ENCODE measurements at regions not wholly inside any gene's neighbourhood (a gene's known extent, or its start where the extent isn't known, plus 50 kb on each side); places are given as distances from the start of the nearest gene placed in this dataset.

- no peak for DNase-seq (ENCODE audit: low read depth in 4 of 6, low spot score in 6 of 6)
- no peaks in the 10 kb centered on the region for H3K27me3 ChIP-seq (ENCODE audit: control insufficient read depth, insufficient read depth, low read length)
- H3K9me3 ChIP-seq (ENCODE audit: control insufficient read depth, insufficient read depth, low read length): no peaks in the 10 kb centered on the region
- H3K36me3 ChIP-seq (ENCODE audit: control insufficient read depth, insufficient read depth, low read length): no peaks in the 10 kb centered on the region
- no peak overlapping the region for H3K4me3 ChIP-seq (ENCODE audit: low read depth, low read length)
- H3K4me1 ChIP-seq (ENCODE audit: control insufficient read depth, insufficient read depth, low read length): no peaks in the 10 kb centered on the region
- no peak overlapping the region for H3K27ac ChIP-seq (ENCODE audit: low read depth, low read length)
Measured at GRCh38 chr13:81957121-81957520, 1616.2 kb upstream of the SPRY2 start.

- peak in 4 of 6 donors; percentile 7 to 82 (median 36) for DNase-seq (ENCODE audit: low read depth in 4 of 6, low spot score in 6 of 6)
- Histone ChIP-seq H3K4me1 (ENCODE audit: control insufficient read depth, insufficient read depth, low read length) (no peaks in the 10 kb centered on the region), H3K27ac (ENCODE audit: low read depth, low read length) (no peak overlapping the region), H3K27me3 (ENCODE audit: control insufficient read depth, insufficient read depth, low read length) (no peaks in the 10 kb centered on the region), H3K36me3 (ENCODE audit: control insufficient read depth, insufficient read depth, low read length) (no peaks in the 10 kb centered on the region), H3K9me3 (ENCODE audit: control insufficient read depth, insufficient read depth, low read length) (peaks cover 2% of the 10 kb centered on the region), H3K4me3 (ENCODE audit: low read depth, low read length) (no peak overlapping the region)
- no CpG with 5 or more reads among the region's 3 CpGs for WGBS (ENCODE audit: insufficient coverage)
Measured at GRCh38 chr13:81929988-81930387, 1589.1 kb upstream of the SPRY2 start.

- Histone ChIP-seq H3K4me1 (ENCODE audit: control insufficient read depth, insufficient read depth, low read length) (no peaks in the 10 kb centered on the region), H3K4me3 (ENCODE audit: low read depth, low read length) (no peak overlapping the region), H3K27ac (ENCODE audit: low read depth, low read length) (no peak overlapping the region), H3K9me3 (ENCODE audit: control insufficient read depth, insufficient read depth, low read length) (no peaks in the 10 kb centered on the region), H3K36me3 (ENCODE audit: control insufficient read depth, insufficient read depth, low read length) (no peaks in the 10 kb centered on the region), H3K27me3 (ENCODE audit: control insufficient read depth, insufficient read depth, low read length) (no peaks in the 10 kb centered on the region)
- no peak for DNase-seq (ENCODE audit: low read depth in 4 of 6, low spot score in 6 of 6)
Measured at GRCh38 chr13:81927347-81927746, 1586.4 kb upstream of the SPRY2 start.

- no peak for DNase-seq (ENCODE audit: low read depth in 4 of 6, low spot score in 6 of 6)
- H3K27me3 ChIP-seq (ENCODE audit: control insufficient read depth, insufficient read depth, low read length): no peaks in the 10 kb centered on the region
- H3K4me3 ChIP-seq (ENCODE audit: low read depth, low read length): no peak overlapping the region
- H3K4me1 ChIP-seq (ENCODE audit: control insufficient read depth, insufficient read depth, low read length): no peaks in the 10 kb centered on the region
- no peaks in the 10 kb centered on the region for H3K36me3 ChIP-seq (ENCODE audit: control insufficient read depth, insufficient read depth, low read length)
- no peaks in the 10 kb centered on the region for H3K9me3 ChIP-seq (ENCODE audit: control insufficient read depth, insufficient read depth, low read length)
- no peak overlapping the region for H3K27ac ChIP-seq (ENCODE audit: low read depth, low read length)
- no CpG with 5 or more reads among the region's 2 CpGs for WGBS (ENCODE audit: insufficient coverage)
Measured at GRCh38 chr13:81917810-81918209, 1576.9 kb upstream of the SPRY2 start.

- DNase-seq (ENCODE audit: low read depth in 4 of 6, low spot score in 6 of 6): no peak
- Histone ChIP-seq H3K27ac (ENCODE audit: low read depth, low read length) (no peak overlapping the region), H3K4me1 (ENCODE audit: control insufficient read depth, insufficient read depth, low read length) (no peaks in the 10 kb centered on the region)
Measured at GRCh38 chr13:81916461-81916860, 1575.5 kb upstream of the SPRY2 start.

GRCh38 chr13:81907787-81908372, 1567.0 kb upstream of the SPRY2 start:
- WGBS (ENCODE audit: insufficient coverage): no CpG with 5 or more reads among the region's 1 CpG

More at GRCh38 chr13:81916461-81916860, 1575.5 kb upstream of the SPRY2 start:
- H3K4me3 ChIP-seq (ENCODE audit: low read depth, low read length): no peak overlapping the region
- no peaks in the 10 kb centered on the region for H3K36me3 ChIP-seq (ENCODE audit: control insufficient read depth, insufficient read depth, low read length)
- H3K27me3 ChIP-seq (ENCODE audit: control insufficient read depth, insufficient read depth, low read length): no peaks in the 10 kb centered on the region
- no peaks in the 10 kb centered on the region for H3K9me3 ChIP-seq (ENCODE audit: control insufficient read depth, insufficient read depth, low read length)

GRCh38 chr13:81888855-81889254, 1547.9 kb upstream of the SPRY2 start:
- no peak overlapping the region for H3K27ac ChIP-seq (ENCODE audit: low read depth, low read length)
- no peaks in the 10 kb centered on the region for H3K27me3 ChIP-seq (ENCODE audit: control insufficient read depth, insufficient read depth, low read length)
- H3K36me3 ChIP-seq (ENCODE audit: control insufficient read depth, insufficient read depth, low read length): no peaks in the 10 kb centered on the region
- 100% methylated on average over 2 of the region's 2 CpGs for WGBS (ENCODE audit: insufficient coverage)
- no peaks in the 10 kb centered on the region for H3K4me1 ChIP-seq (ENCODE audit: control insufficient read depth, insufficient read depth, low read length)
- no peak overlapping the region for H3K4me3 ChIP-seq (ENCODE audit: low read depth, low read length)
- no peak for DNase-seq (ENCODE audit: low read depth in 4 of 6, low spot score in 6 of 6)
- H3K9me3 ChIP-seq (ENCODE audit: control insufficient read depth, insufficient read depth, low read length): peaks cover 2% of the 10 kb centered on the region

More at GRCh38 chr13:81907787-81908372, 1567.0 kb upstream of the SPRY2 start:
- Histone ChIP-seq H3K4me3 (ENCODE audit: low read depth, low read length) (no peak overlapping the region), H3K9me3 (ENCODE audit: control insufficient read depth, insufficient read depth, low read length) (no peaks in the 10 kb centered on the region), H3K4me1 (ENCODE audit: control insufficient read depth, insufficient read depth, low read length) (no peaks in the 10 kb centered on the region), H3K27ac (ENCODE audit: low read depth, low read length) (no peak overlapping the region), H3K36me3 (ENCODE audit: control insufficient read depth, insufficient read depth, low read length) (no peaks in the 10 kb centered on the region), H3K27me3 (ENCODE audit: control insufficient read depth, insufficient read depth, low read length) (no peaks in the 10 kb centered on the region)
- DNase-seq (ENCODE audit: low read depth in 4 of 6, low spot score in 6 of 6): no peak

- Histone ChIP-seq H3K4me3 (ENCODE audit: low read depth, low read length) (no peak overlapping the region), H3K27me3 (ENCODE audit: control insufficient read depth, insufficient read depth, low read length) (no peaks in the 10 kb centered on the region), H3K9me3 (ENCODE audit: control insufficient read depth, insufficient read depth, low read length) (no peaks in the 10 kb centered on the region), H3K27ac (ENCODE audit: low read depth, low read length) (no peak overlapping the region), H3K36me3 (ENCODE audit: control insufficient read depth, insufficient read depth, low read length) (no peaks in the 10 kb centered on the region), H3K4me1 (ENCODE audit: control insufficient read depth, insufficient read depth, low read length) (no peaks in the 10 kb centered on the region)
- DNase-seq (ENCODE audit: low read depth in 4 of 6, low spot score in 6 of 6): peak in 2 of 6 donors; percentile 34 to 47
- 60% methylated on average over 2 of the region's 10 CpGs for WGBS (ENCODE audit: insufficient coverage)
Measured at GRCh38 chr13:81874681-81875661, 1534.0 kb upstream of the SPRY2 start.

- Histone ChIP-seq H3K27ac (ENCODE audit: low read depth, low read length) (no peak overlapping the region), H3K4me3 (ENCODE audit: low read depth, low read length) (no peak overlapping the region), H3K9me3 (ENCODE audit: control insufficient read depth, insufficient read depth, low read length) (no peaks in the 10 kb centered on the region), H3K36me3 (ENCODE audit: control insufficient read depth, insufficient read depth, low read length) (no peaks in the 10 kb centered on the region), H3K4me1 (ENCODE audit: control insufficient read depth, insufficient read depth, low read length) (no peaks in the 10 kb centered on the region), H3K27me3 (ENCODE audit: control insufficient read depth, insufficient read depth, low read length) (no peaks in the 10 kb centered on the region)
- no peak for DNase-seq (ENCODE audit: low read depth in 4 of 6, low spot score in 6 of 6)
- 22% methylated on average over 1 of the region's 4 CpGs for WGBS (ENCODE audit: insufficient coverage)
Measured at GRCh38 chr13:81874253-81874652, 1533.3 kb upstream of the SPRY2 start.

GRCh38 chr13:81872581-81872980, 1531.7 kb upstream of the SPRY2 start:
- H3K27ac ChIP-seq (ENCODE audit: low read depth, low read length): no peak overlapping the region
- H3K9me3 ChIP-seq (ENCODE audit: control insufficient read depth, insufficient read depth, low read length): no peaks in the 10 kb centered on the region
- no peaks in the 10 kb centered on the region for H3K36me3 ChIP-seq (ENCODE audit: control insufficient read depth, insufficient read depth, low read length)
- H3K4me1 ChIP-seq (ENCODE audit: control insufficient read depth, insufficient read depth, low read length): no peaks in the 10 kb centered on the region
- DNase-seq (ENCODE audit: low read depth in 4 of 6, low spot score in 6 of 6): peak in 2 of 6 donors; percentile 11 to 38
- no peak overlapping the region for H3K4me3 ChIP-seq (ENCODE audit: low read depth, low read length)
- H3K27me3 ChIP-seq (ENCODE audit: control insufficient read depth, insufficient read depth, low read length): no peaks in the 10 kb centered on the region
- WGBS (ENCODE audit: insufficient coverage): 21% methylated on average over 2 of the region's 3 CpGs
